ENCODE measurements at regions not wholly inside any gene's neighbourhood (a gene's known extent, or its start where the extent isn't known, plus 50 kb on each side); places are given as distances from the start of the nearest gene placed in this dataset.
A peak's percentile ranks its signal among the peaks of the same experiment; 100 is the strongest.

DNA sequence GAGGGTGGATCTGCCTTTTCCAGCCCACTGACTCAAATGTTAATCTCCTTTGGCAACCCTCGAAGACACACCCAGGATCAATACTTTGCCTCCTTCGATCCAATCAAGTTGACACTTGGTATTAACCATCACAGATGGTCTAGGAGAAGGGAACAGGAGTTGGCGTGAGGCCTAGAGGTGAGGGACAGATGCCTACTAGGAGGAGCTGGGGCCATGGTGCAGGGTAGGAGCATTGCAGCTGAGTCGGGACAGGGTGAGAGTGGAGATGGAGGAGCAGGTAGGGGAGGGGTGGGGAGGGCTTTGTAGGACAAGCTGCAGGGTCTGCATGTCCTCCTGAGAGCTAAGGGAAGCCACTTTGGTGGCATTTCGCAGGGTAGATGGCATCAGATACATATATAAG lies 140.0 kb downstream of the VAPA start:
- DNase-seq (ENCODE audit: low spot score) (no peak), ATAC-seq (no peak)
- intact Hi-C loops (cut with DNase I) = no loop called here

DNA sequence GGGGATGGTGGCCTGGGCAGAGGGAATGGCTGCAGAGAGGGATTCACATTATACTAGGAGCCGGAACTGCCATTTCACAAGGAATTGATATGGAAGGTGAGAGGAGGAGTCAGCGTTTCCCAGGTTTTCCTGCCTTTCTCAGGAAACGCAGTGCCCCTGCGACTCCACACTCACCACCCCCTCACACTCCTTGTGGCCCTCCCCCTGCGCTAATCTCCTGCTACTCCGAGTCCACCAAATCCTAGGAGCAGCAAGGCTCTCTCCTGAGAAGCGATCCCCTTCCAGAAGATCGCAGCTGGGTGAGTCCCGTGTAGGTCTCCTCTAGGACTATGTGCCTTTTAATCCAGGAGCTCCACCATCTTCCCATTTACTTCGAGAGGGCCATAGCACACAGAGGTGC lies 140.6 kb downstream of the VAPA start:
- no peak for ATAC-seq

DNA sequence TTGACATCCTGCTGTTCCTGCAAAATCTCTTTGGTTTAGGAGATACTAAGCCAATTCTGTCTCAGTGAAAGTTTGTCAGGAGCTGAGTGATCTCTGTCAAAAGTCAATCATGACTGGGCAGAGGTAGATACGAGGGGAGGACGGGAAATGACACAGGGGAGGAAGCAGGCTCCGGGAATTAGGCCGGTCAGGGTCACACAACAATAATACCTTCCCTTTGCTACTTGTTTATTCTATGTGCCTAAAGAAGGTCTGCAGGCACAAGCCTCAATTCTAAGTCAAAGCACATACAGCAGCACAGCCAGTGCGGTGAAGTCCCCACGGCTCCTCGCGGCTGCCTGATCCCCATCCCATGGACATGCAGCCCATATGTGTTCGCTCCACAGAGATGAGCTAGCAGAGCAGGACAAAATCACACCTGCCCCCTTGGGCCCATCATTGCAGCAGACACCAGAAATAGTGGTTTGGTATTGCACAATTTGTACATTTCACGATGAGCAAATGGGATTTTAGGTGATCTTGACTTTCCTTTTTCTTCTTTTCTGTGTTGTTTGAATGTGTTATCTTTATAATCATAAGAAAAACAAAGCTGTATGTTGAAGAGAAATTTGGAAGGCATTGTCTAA lies 141.4 kb downstream of the VAPA start:
- DNase-seq (ENCODE audit: low spot score) (no peak), ATAC-seq (no peak)
- intact Hi-C loops (cut with DNase I) = no loop called here

More for the DNA sequence above, 140.6 kb downstream of the VAPA start:
- no peak for DNase-seq (ENCODE audit: low spot score)
- intact Hi-C loops (cut with DNase I) = no loop called here

DNA sequence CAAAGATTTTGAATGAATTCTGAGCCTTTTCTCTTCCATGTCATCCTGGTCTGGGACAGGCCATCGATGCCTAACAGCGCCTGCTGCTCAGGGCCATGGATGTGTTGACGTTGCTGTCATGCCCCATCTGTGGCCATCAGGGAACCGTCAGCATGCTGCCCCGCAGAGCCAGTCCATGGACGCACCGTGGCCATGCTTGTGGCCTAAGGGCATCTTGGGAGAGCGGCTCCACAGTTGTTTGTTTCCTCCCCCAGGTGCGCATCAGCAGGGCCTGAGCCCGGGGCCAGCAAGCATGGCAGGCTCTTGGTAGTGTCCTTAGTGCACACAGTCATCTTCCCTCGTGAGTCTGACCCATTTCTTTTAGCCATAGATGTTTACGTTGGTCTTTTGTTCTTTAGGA lies 142.7 kb downstream of the VAPA start:
- intact Hi-C loops (cut with DNase I) = no loop called here

DNA sequence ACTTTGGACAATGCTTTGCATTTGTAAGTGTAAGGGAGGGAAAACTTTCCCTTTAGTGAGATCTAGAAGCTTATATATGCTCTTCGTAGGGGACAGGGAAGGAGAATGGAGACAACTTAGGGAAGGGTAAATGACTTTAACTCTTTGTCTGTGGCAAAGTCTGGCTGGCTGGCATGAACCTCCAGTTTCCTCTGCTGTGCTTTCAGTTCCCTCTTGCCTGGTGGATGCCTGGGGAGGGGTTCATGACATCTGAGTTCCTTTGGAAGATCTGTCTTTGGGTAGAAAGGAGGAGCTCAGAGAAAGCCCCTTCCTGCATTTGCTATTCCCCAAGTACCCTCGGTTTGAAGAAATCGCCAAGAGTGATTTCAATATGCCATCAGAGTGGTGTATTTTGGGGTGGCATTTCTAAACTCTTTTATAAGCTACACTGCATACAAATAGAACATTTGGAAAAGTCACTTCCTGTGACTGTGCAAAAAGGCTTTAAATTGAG lies 143.6 kb downstream of the VAPA start:
- ATAC-seq = no peak
- no peak for DNase-seq (ENCODE audit: low spot score)
- intact Hi-C loops (cut with DNase I) = no loop called here

More for the DNA sequence above, 142.7 kb downstream of the VAPA start:
- no peak for DNase-seq (ENCODE audit: low spot score)
- ATAC-seq = no peak

DNA sequence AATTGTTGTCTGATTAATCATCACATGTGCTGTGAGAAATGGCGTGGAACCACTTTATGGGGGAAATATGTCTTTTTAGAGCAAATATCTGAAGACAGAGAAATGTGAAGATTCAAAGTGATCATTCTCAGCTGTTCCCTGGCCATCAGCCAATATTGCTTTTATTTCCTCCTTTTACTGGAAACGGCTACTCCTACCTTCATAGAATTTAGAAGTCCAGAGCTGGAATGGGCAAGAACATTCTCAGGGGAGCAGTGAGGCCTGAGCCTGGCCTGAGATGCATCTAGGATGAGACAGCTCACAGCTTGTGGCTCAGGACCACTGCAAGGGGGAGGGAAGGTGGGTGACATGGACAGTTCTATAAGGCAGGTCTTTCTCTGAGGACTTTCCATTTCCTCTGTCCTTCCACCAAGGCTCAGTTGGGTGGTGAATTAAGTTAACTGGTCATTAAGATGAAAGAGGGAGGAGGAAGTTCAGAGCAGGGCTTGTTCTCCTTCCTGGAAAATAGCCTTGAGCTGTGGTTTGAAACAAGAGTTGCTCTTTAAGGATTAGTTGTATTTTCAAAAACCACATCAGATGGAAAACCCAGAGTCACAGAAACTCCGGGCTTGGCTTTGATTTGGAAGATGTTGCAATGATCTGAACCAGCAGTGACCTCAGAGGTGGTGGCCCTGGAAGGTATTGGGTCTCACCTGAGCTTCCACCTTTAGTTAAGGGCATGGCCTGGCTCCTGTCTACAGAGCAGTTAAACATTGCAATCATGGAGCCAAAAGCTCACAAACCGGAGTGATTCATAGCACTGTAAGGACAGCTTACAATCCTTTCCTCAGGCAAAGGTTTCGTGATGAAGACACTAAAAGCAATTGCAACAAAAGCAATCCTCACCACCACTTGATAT lies 144.3 kb downstream of the VAPA start:
- ATAC-seq (peak; percentile 55), DNase-seq (ENCODE audit: low spot score) (no peak)
- intact Hi-C loops (cut with DNase I) = no loop called here

DNA sequence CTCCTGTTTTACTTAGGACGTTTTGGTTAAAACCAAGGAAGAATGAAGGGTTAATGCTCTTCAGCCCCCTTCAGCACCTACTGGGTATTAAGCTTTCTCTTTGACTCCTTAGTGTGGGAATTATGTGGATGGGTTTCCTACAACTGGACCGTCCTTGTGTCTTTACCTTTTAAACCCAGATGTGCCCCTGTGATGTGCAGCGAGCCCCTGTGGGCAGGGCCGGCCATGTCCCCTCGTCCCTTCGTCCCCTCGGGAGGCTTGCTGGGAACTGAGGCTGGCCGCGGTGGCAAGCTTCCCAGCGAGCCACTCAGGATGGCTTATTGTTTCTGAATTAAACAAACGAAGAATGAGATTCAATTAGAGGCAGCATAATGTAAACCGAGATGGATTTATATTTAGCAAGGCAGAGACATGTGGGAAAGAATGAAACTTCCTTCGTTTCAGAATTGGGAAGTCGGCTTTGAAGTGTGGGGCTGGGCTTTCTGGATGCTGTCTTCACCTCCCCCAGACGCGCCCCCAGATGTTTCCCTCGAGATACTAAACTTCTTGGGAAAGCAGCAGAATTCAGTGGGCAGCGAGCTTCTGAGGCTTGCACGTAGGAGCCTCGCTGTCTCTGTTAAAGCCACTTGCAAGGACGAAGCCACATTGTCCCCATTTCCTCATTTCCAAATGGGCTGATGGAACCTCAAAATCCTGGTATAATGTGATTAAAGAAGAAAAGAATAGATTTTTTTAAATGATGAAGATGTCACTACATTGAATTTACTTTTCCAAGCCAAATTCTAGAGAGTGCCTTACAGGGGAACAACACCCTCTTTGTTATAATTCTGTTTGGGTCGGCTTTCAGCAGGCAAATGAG lies 146.0 kb downstream of the VAPA start:
- no peak for DNase-seq (ENCODE audit: low spot score)
- intact Hi-C loops (cut with DNase I) = no loop called here
- peak; percentile 40 for ATAC-seq

DNA sequence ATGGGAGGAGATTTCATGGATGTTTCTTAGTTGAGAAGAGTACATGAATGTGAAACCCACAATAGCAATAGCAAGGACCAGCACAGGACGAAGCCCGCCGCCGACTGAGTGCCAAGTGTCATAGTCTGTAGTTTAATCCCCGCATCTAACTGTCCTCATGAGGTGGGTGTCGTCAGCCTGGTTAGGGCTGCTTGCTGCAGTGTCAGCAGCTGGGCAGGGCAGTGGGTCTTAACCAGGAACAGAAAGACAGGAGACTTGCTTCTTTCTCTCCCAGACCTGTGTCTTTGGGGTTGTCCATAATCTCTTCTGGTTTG lies 146.6 kb downstream of the VAPA start:
- no peak for DNase-seq (ENCODE audit: low spot score)
- peak; percentile 36 for ATAC-seq
- intact Hi-C loops (cut with DNase I) = no loop called here

DNA sequence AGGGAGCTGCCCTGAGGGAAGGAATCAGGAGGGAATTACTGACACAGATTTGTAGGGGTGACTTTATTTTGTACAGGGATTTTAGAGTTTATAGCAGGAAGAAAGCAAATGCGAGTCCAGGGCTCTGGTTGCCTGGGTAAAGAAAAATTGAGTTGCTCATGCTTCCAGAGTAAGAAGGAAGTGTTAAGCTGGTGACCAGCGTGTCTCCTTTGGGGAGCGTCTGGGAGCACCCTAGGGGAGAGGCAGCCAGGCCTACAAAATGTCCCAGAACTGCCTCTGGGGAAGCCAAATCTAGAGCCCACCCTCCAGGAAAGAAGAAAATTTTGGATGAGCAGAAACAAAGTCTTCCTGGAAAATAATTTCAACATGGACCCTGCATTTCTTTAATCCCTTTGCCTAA lies 147.0 kb downstream of the VAPA start:
- intact Hi-C loops (cut with DNase I) = no loop called here

DNA sequence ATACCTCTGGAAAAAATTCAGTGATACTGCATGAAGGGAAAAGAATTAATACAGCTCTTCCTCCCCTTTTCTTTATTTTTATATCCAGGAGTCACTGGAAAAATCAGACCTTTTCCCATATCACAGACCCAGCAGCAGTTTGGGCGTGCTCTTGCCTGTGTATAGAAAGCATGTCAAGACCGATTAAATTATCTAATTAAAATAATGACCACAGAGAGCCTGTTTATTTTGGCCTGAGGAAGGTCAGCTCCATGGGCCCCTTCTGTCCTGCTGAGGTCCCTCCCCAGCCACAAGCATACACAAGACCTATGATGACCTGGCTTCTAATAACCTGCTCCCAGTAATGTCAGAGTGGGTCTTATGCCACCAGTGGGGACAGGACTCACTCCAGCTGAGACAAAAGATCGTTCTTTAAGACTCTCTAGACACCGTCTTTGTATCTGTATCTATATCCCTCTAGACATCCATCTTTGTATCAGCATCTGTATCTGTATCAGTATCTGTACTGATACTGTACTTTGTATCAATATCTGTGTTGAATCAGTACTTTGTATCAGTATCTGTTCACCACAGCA lies 147.8 kb downstream of the VAPA start:
- no peak for DNase-seq (ENCODE audit: low spot score)
- intact Hi-C loops (cut with DNase I) = no loop called here
- no peak for ATAC-seq

More for the DNA sequence above, 147.0 kb downstream of the VAPA start:
- no peak for DNase-seq (ENCODE audit: low spot score)
- no peak for ATAC-seq

DNA sequence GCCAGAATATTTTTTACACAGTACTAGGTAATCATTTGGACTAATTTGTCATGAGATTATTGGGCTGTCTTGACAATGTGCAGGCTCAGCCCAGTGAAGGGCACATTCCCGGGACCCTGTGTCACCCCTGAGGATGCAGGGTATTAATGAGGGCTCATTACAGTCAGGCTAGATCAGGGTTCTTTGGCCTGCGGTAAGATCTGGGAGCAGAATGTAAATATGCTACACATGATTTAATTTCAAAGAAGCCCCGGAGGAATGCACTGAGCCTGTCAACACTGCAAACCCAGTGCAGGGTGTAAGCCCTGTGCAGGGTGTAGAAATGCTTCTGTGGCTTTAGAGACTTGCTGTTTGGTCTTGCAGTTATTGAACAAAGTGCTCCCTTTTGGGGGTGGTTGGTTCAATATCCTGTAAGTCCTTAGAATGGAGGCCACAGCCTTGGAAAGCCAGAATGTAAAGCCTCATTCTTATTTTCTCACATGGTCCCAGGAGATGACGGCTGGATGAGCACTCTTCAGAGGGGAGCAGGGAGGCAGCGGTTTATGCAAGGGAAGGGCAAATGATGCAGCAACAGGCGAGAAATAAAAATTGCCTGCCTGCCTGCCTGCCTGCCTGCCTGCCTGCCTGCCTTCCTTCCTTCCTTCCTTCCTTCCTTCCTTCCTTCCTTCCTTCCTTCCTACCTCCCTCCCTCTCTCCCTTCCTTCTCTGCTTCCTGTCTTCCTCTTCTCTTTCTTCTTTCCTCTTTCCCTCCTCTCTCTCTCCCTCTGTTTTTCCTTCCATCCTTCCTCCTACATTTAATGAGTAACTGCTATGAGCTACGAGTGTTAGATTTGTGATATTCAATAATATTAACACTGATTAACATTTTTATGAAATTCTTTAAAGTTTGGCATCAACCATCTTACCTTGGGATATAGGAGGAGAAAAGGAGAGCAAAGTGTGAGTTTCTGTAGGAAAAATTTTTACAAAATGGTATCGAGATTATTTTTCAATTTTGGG lies 148.8 kb downstream of the VAPA start:
- no peak for ATAC-seq
- no peak for DNase-seq (ENCODE audit: low spot score)
- intact Hi-C loops (cut with DNase I) = no loop called here

DNA sequence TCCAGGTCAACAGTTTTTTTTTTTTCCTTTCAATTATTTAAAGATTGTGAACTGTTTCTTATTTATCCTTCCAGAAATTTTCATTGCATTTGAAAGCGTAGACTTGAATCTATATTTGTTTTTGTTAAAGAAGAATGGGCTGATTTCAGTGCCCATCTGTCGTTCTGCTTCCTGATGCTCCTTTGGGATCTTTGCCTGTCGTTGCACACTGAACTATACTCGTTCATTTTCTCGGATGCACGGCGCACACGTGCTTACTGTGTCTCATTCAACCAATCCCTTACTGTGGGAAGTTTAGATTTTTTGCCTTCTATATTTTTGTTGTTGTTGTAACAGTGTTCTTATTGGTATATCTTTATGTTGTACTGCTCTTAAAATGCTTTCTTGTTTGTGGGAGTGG lies 149.7 kb downstream of the VAPA start:
- ATAC-seq = no peak
- intact Hi-C loops (cut with DNase I) = no loop called here
- no peak for DNase-seq (ENCODE audit: low spot score)

DNA sequence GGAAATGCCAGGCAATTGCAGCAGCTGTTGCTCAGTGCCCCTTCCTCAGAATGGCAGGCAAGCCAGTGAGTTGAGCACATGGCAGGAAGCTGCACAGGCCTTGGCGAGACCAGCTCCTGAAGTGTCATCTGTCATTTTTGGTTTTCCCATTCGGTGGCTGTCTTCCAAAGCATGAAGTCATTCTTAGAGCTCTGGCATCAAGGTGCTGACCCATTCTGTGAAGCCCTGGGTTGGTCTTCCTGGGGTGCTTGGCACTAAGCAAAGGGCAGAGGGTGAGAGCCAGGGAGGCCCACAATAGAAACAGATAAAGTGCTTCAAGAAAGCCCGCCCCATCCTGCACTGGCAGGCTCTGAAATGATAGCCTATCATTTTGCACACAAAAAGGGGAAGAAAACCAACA lies 150.5 kb downstream of the VAPA start:
- intact Hi-C loops (cut with DNase I) = no loop called here
- ATAC-seq (no peak), DNase-seq (ENCODE audit: low spot score) (no peak)

DNA sequence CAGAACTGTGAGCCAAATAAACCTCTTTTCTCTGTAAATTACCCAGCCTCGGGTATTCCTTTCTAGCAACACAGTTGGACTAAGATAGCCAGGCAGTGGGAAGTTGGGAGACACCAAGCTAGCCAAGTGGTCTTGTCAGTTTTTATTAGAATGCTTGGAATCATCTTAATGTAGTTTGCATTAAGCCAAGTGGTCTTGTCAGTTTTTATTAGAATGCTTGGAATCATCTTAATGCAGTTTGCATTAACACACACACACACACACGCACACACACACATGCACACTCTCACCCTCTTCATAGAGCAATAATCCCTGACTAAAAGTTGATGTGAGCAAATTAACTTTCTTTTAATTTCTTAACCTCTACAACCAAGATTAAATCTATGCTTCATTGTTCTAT lies 151.5 kb downstream of the VAPA start:
- ATAC-seq (no peak), DNase-seq (ENCODE audit: low spot score) (no peak)
- intact Hi-C loops (cut with DNase I) = no loop called here

DNA sequence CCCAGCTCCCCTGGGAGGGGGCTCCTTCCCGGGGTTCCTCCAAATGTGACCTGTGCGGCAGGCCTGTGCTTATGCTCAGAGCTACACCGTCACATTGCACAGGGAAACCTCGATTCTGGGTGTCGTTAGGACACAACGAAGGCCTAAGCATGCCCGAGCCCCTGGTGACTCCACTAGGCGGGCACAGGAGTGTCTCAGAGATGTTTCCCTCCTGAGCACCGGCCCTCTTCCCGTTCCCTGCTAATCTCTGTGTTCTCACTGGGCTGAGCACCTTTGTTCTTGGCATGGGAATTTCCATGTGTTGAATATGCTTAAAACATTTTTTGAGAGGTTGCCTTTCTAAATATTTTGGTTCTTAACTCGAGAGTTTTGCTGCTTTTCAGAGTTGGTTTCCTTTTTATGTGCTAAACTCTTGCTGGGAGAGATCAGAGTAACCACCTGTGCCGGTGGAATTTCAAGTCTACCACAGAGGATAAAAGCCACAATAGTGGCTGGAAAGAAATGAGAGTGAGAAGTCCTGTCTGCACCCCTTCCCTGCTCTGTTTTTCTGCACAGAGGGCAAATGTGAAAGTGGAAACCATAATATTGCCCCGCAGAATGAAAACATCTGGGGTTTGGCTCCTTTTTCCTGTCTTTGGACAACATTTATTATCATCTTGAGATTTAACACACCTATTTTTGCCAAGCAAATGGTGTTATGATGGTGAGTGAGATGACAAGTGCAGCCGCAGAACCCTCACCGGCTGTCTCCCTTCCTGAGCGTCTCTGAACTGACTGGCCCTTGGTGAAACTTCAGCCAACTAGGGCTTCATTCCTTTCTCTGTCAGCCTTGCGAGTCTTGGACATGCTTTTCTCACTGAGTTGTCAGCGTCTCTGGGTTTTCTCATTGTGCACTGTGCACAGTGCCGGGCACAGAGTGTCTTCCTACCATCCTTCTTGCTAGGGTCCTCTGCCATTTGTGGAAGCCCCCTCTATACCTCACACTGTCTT lies 154.1 kb downstream of the VAPA start:
- ATAC-seq = peak; percentile 53
- no peak for DNase-seq (ENCODE audit: low spot score)
- intact Hi-C loops (cut with DNase I) = no loop called here

DNA sequence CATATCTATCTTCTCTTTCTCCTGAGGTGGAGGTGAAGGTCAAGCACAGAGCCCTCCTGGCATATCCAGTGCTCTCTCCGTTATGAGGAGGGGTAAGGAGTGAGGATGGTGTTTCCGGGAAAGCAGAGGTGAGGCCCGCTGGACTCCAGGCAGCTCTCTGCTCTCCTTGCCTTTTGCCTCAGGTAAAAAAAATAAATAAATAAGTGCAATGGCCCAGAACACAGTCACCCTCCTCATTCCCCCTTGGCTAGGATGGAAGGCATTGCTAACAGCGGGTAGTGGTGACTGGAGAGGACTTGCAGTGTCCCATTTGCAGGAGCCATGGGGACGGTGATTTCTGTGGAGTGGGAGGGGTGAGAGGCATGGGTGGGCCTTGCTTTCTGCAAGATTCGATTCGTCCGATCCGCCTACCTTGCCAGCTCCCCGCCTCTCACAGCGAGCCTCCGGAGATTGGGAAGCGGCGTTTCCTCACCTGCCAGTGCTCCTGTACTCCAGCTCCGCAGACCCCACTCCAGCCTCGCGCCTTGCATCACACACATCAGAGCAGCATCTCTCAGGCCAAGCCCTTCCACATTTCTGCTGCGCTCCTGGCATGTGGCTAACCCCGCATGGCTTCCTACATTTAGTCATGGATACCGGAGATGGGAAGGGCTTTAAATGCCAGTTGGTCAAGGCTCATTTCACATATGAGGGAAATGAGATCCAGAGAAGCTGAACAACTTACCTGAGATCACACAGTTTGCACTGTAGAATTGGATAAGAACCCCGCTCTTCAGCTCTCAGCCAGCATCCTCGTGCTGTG lies 155.2 kb downstream of the VAPA start:
- no peak for DNase-seq (ENCODE audit: low spot score)
- no peak for ATAC-seq
- intact Hi-C loops (cut with DNase I) = no loop called here
